ENCODE measurements at regions not wholly inside any gene's neighbourhood (a gene's known extent, or its start where the extent isn't known, plus 50 kb on each side); places are given as distances from the start of the nearest gene placed in this dataset.

DNA sequence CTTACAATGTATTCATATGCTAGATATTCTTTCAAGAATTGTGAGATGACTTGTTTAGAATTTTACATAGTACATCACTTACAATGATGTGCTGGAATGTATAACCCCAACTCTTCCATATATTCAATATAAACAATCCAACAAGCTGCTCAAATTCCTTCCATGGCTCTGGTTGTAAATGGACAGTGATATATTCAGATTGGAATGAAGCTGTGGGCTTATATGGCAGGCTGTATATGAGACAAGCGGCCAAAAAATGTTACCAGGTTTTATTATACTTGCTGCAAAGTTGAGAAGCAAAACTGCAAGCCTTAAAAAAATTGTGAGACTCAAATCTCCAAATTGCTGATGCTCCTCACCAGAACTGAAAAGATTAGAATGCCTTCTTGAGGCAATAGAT is 83.6 kb upstream of the KLF12 start:
- WGBS (ENCODE audit: low lambda C conversion rate), result 72% methylated on average over 1 of the region's 1 CpG
- CTCF ChIA-PET, result no interaction called here
- no peak for DNase-seq
- Histone ChIP-seq H4K20me1 (ENCODE audit: insufficient read depth) (no peaks in the 10 kb centered on the region), H3K4me2 (no peak overlapping the region), H3K4me1 (ENCODE audit: control insufficient read depth in 1 of 2, insufficient read depth in 2 of 2, low read depth in 1 of 2, low read length in 1 of 2) (no peaks in the 10 kb centered on the region), H3K9ac (no peak overlapping the region), H3K9me3 (no peaks in the 10 kb centered on the region), H3F3A (replicated peaks; ENCODE audit: insufficient read depth) (peaks cover 9% of the 10 kb centered on the region), H3K9me2 (no peaks in the 10 kb centered on the region), H3K27me3 (ENCODE audit: insufficient read depth) (no peaks in the 10 kb centered on the region), H2AFZ (ENCODE audit: low read depth) (peak overlapping the region; percentile 17; the same call in 1 of the 2 replicates), H3K36me3 (replicated peaks in 1 of 2; ENCODE audit: control insufficient read depth in 1 of 2, insufficient read depth in 2 of 2, low read length in 1 of 2) (no peaks in the 10 kb centered on the region), H3K79me2 (ENCODE audit: insufficient read depth) (no peaks in the 10 kb centered on the region), H3K4me3 (ENCODE audit: low read depth in 2 of 2, low read length in 1 of 2) (no peak overlapping the region), H3K27ac (ENCODE audit: low read depth in 2 of 2, low read length in 1 of 2) (no peak overlapping the region; a peak in 1 of 4 replicates)
- POLR2A ChIA-PET, result no interaction called here
- TF ChIP-seq EP300 (IDR thresholded peaks at IDR 0.05; ENCODE audit: borderline replicate concordance in 1 of 2, low read depth in 1 of 2, low read length in 1 of 2) (peak in 1 of 2 experiments; percentile 20; a peak in 1 of 4 replicates), TAF1 (IDR thresholded peaks at IDR 0.05; ENCODE audit: borderline replicate concordance, low read depth, low read length) (no peak), ZBTB33 (IDR thresholded peaks at IDR 0.05; ENCODE audit: borderline replicate concordance, low read depth) (no peak), MEF2A (IDR thresholded peaks at IDR 0.05; ENCODE audit: borderline replicate concordance, low read depth) (no peak)

DNA sequence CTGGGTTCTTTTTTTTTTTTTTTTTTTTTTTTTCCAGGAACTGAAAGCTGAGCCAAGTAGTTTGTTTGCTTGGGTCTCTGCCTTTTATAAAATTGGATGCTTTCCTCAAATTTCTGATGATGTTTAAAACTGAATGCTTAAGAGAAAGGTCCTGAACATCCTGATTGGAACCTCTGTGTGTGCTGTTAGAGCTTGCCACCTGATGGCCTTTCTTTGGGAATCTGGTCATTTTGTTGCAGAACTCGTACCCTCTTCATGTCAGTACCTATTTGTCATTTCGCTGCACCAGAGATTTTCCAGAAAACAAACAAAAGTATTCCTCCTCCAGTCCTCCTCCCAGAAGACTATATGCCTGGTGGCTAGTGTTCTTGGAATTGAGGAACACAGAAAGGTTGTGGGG is 81.2 kb upstream of the KLF12 start:
- Histone ChIP-seq H2AFZ (ENCODE audit: low read depth) (no peak overlapping the region), H3K9me3 (no peaks in the 10 kb centered on the region), H3K27ac (ENCODE audit: low read depth in 2 of 2, low read length in 1 of 2) (no peak overlapping the region), H3K79me2 (ENCODE audit: insufficient read depth) (no peaks in the 10 kb centered on the region), H4K20me1 (ENCODE audit: insufficient read depth) (no peaks in the 10 kb centered on the region), H3K9me2 (no peaks in the 10 kb centered on the region), H3K36me3 (replicated peaks in 1 of 2; ENCODE audit: control insufficient read depth in 1 of 2, insufficient read depth in 2 of 2, low read length in 1 of 2) (no peaks in the 10 kb centered on the region), H3K27me3 (ENCODE audit: insufficient read depth) (no peaks in the 10 kb centered on the region), H3K4me2 (no peak overlapping the region), H3F3A (replicated peaks; ENCODE audit: insufficient read depth) (peaks cover 27% of the 10 kb centered on the region), H3K9ac (no peak overlapping the region), H3K4me3 (ENCODE audit: low read depth in 2 of 2, low read length in 1 of 2) (no peak overlapping the region), H3K4me1 (ENCODE audit: control insufficient read depth in 1 of 2, insufficient read depth in 2 of 2, low read depth in 1 of 2, low read length in 1 of 2) (peaks cover 4% of the 10 kb centered on the region in 2 experiments; a peak in 3 of 4 replicates)
- 82% methylated on average over 2 of the region's 2 CpGs for WGBS (ENCODE audit: low lambda C conversion rate)
- DNase-seq, result no peak
- ChIA-PET POLR2A (no interaction called here), CTCF (no interaction called here)
- TF ChIP-seq, protein P1, sequence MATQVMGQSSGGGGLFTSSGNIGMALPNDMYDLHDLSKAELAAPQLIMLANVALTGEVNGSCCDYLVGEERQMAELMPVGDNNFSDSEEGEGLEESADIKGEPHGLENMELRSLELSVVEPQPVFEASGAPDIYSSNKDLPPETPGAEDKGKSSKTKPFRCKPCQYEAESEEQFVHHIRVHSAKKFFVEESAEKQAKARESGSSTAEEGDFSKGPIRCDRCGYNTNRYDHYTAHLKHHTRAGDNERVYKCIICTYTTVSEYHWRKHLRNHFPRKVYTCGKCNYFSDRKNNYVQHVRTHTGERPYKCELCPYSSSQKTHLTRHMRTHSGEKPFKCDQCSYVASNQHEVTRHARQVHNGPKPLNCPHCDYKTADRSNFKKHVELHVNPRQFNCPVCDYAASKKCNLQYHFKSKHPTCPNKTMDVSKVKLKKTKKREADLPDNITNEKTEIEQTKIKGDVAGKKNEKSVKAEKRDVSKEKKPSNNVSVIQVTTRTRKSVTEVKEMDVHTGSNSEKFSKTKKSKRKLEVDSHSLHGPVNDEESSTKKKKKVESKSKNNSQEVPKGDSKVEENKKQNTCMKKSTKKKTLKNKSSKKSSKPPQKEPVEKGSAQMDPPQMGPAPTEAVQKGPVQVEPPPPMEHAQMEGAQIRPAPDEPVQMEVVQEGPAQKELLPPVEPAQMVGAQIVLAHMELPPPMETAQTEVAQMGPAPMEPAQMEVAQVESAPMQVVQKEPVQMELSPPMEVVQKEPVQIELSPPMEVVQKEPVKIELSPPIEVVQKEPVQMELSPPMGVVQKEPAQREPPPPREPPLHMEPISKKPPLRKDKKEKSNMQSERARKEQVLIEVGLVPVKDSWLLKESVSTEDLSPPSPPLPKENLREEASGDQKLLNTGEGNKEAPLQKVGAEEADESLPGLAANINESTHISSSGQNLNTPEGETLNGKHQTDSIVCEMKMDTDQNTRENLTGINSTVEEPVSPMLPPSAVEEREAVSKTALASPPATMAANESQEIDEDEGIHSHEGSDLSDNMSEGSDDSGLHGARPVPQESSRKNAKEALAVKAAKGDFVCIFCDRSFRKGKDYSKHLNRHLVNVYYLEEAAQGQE (IDR thresholded peaks at IDR 0.05; ENCODE audit: low read depth, low read length), result no peak
- TF ChIP-seq, protein P2, sequence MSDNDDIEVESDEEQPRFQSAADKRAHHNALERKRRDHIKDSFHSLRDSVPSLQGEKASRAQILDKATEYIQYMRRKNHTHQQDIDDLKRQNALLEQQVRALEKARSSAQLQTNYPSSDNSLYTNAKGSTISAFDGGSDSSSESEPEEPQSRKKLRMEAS (IDR thresholded peaks at IDR 0.05; ENCODE audit: low read depth), result no peak
- TF ChIP-seq GABPA (IDR thresholded peaks at IDR 0.05; ENCODE audit: low read depth) (no peak), USF1 (IDR thresholded peaks at IDR 0.05; ENCODE audit: borderline replicate concordance, low read depth) (no peak), TEAD4 (IDR thresholded peaks at IDR 0.05; ENCODE audit: borderline replicate concordance, insufficient read depth) (no peak), CHD2 (IDR thresholded peaks at IDR 0.05; ENCODE audit: low read length, partially characterized antibody) (no peak)
